K562 (cell line): ENCODE measurements at regions not wholly inside any gene's neighbourhood (a gene's known extent, or its start where the extent isn't known, plus 50 kb on each side); places are given as distances from the start of the nearest gene placed in this dataset.

Experiments used
- EHMT2 ChIP-seq: fragments of 450-650 bp; IDR thresholded peaks from 2 replicates; pipeline ENCODE4 v1.6.1; 2018; ENCODE audit warnings: antibody characterized with exemption
- SP1 ChIP-seq: sonication (generic); formaldehyde crosslinking; IDR thresholded peaks from 2 replicates; pipeline ENCODE4 v1.8.1; 2022; ENCODE audit warnings: mild to moderate bottlenecking, missing genetic modification reagents
- TF ChIP-seq, protein P1 (sequence below), 3 experiments: IDR thresholded peaks in 2 of 3; conservative IDR thresholded peaks in 1 of 3; 2 replicates each; pipeline ENCODE4 v1.5.1; 2011 to 2012; ENCODE audit warnings: low read length in 3 of 3, mild to moderate bottlenecking in 3 of 3, control low read depth in 2 of 3, improper control_type of control experiment in 1 of 3, inconsistent platforms in 1 of 3, low read depth in 1 of 3, mixed read lengths in 1 of 3, moderate library complexity in 1 of 3; ENCODE audit not compliant: insufficient read depth in 2 of 3

DNA sequence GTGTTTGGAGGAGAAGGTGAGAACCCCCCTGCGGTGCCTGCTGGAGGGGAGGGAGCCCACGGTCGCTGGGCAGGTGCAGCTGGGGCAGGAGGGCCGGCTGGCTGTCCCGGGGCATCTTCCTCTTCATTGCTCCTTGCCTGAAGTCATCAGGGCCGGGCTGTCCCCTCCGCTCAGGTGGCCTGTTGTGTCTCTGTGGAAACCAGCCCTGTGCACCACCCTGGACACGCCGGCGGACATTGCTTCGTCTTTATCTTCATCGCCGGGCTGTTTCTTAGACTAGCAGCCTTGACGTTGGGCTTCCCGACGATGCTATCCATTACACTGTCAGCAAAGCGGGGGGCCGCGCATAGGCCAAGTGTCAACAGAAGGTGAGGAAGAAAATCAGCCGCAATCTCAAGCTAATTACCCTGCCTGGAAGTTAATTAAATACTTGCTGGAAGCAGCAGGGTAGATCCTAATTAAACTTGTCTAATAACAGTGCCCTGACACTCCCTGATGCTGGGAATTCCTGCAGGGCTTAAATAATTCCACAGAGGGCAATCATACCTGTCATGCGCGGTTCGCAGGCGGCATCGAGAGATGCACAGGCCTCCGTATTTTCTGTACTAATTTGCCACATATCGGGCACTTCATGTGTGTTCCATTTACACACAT, 111.4 kb upstream of the SOX1 start:
- TF ChIP-seq EHMT2 (no peak), SP1 (CRISPR knock-in tag) (no peak)
- TF ChIP-seq, protein P1, sequence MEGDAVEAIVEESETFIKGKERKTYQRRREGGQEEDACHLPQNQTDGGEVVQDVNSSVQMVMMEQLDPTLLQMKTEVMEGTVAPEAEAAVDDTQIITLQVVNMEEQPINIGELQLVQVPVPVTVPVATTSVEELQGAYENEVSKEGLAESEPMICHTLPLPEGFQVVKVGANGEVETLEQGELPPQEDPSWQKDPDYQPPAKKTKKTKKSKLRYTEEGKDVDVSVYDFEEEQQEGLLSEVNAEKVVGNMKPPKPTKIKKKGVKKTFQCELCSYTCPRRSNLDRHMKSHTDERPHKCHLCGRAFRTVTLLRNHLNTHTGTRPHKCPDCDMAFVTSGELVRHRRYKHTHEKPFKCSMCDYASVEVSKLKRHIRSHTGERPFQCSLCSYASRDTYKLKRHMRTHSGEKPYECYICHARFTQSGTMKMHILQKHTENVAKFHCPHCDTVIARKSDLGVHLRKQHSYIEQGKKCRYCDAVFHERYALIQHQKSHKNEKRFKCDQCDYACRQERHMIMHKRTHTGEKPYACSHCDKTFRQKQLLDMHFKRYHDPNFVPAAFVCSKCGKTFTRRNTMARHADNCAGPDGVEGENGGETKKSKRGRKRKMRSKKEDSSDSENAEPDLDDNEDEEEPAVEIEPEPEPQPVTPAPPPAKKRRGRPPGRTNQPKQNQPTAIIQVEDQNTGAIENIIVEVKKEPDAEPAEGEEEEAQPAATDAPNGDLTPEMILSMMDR (IDR thresholded peaks at IDR 0.05 in 2 of 3, conservative IDR thresholded peaks at IDR 0.05 in 1 of 3; ENCODE audit: insufficient read depth in 2 of 3, low read depth in 1 of 3, low read length in 3 of 3): no peak
